ENCODE measurements at regions not wholly inside any gene's neighbourhood (a gene's known extent, or its start where the extent isn't known, plus 50 kb on each side); places are given as distances from the start of the nearest gene placed in this dataset.
"Not testable (repeated sequence)": the region's sequence is repeated elsewhere in the genome, so short reads cannot be mapped to it uniquely, and the experiment has no call there.

DNA sequence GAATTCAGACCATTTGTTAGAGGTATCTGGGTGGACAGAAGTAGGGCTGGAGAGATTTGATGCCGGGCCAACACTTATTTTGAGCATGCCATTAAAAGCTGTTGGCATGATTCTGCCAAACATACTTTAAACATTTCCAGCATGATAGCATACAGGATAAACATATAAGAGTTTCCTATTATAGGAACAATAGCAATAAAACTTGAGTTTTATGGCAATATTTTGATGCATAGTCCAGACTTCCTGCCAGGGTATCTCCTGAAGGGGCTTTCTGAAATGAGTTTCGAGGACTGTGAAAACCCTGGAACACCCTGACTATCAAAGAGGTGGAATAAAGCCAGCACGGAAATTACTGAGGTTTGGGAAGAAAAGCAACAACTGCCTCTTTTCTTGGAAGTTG lies 1398.0 kb upstream of the NXPH2 start:
- DNase-seq = no peak

DNA sequence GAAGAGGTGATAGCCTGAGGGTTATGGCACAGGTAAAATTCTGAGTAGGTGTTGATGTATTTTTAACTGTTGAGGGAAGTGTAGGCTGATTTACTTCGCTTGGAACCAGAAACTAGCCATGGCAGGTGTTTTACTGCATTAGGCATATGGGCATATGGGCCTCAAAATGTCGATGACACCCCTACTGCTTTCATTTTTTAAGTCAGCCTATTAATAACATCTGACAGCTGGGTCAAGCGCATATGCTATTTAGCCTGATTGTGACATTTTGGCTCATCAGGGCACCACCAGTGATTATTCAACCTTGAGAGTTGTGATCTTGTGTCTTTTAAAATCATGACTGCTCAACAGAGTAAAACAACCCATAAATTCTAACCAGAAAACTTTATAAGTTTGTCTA lies 1396.9 kb upstream of the NXPH2 start:
- no peak for DNase-seq

- DNase-seq = no peak
Measured at GRCh38 chr2:140173790-140174189, 1393.6 kb upstream of the NXPH2 start.

- no peak for DNase-seq
Measured at GRCh38 chr2:140164449-140164848, 1384.3 kb upstream of the NXPH2 start.

GRCh38 chr2:140158259-140158658 lies 1378.1 kb upstream of the NXPH2 start:
- no peak for DNase-seq

DNA sequence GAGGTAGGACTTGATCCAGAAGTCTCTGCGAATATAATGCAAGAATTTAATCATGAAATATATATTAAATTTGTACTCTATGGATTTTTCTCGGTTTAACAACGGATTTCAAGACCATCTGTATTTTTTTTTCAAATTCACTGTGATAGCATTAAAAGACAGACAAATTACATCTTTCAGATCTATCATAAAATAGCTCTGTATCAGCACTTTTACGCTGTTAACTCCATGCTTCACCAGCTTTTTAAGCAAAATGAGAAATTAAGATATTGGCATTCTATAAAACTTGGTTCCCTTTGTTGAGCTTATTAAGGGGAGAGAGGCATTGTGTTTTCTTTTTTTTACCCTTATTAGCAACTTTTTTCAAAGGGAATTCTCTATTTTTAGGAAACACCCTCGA lies 1377.6 kb upstream of the NXPH2 start:
- no peak for DNase-seq

DNA sequence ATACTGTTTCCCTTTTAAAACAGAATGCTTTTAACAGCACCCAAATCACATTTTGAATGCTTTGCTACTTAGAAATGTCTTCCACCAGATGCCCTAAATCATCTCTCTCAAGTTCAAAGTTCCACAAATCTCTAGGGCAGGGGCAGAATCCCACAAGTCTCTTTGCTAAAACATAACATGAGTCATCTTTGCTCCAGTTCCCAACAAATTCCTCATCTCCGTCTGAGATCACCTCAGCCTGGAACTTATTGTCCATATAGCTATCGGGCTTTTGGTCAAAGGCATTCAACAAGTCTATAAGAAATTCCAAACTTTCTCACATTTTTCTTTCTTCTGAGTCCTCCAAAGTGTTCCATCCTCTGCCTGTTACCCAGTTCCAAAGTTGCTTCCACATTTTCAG lies 1374.5 kb upstream of the NXPH2 start:
- no peak for DNase-seq

- DNase-seq = no peak
Measured at GRCh38 chr2:140154271-140154670, 1374.1 kb upstream of the NXPH2 start.

DNA sequence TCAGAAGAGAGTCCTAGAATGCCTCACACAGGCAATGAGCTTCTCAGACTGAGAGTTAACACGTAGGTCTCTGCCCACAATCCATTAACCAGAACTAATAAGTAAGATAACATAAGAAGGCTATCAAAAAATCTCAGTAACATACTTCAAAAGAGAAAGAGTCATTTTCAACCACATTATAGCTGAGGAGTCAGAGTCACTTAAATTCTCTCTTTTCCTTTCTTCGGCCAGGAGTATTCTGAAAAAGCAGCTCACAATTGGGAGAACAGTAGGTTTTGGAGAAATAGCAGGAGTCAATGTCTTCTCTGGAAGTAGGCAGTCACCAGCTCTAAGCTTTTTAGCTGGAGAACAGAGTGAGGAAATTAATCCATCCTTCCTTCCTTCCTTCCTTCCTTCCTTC lies 1364.4 kb upstream of the NXPH2 start:
- no peak for DNase-seq

DNA sequence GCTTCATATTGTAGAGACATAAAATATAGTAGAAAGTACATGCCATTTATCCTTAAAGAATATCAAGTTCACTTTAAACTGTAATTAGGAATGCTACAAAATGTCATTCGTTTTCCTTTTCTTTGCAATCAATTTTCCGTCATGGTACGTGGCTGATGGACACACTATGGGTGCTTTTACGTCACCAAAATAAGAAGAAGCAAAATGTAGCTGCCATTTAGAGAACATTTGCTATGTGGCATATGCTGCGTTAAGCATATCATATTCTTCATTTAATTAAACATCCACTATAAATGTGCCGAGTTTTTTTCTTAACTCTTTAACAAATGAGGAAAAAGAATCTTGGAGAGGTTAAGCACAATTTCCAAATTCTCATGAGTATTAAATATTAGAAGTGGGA lies 1358.5 kb upstream of the NXPH2 start:
- no peak for DNase-seq

GRCh38 chr2:140136861-140137260 lies 1356.7 kb upstream of the NXPH2 start:
- DNase-seq = no peak

- no peak for DNase-seq
Measured at GRCh38 chr2:140136366-140136765, 1356.2 kb upstream of the NXPH2 start.

- DNase-seq = no peak
Measured at GRCh38 chr2:140128909-140129308, 1348.7 kb upstream of the NXPH2 start.

- DNase-seq = no peak
Measured at GRCh38 chr2:140122001-140122400, 1341.8 kb upstream of the NXPH2 start.

DNA sequence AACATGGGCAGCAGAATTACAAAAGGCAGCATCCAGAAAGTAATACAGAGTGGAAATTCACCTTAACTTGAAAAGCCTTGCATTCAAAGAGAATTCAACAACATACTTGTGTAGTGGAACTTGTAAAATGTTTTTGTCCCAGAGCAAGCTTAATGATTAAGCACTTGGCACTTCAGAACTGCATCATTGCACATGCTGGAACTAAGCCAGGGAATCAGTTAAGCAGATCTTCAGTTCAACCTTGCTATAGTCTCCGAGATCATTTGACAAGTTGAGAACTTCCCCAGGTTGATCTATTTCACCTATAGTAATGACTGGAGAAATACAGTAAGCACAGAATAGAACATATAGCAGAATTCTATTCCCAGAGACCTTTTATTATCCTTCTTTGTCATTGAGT lies 1337.2 kb upstream of the NXPH2 start:
- no peak for DNase-seq

- DNase-seq = no peak
Measured at GRCh38 chr2:140108706-140109475, 1328.7 kb upstream of the NXPH2 start.

DNA sequence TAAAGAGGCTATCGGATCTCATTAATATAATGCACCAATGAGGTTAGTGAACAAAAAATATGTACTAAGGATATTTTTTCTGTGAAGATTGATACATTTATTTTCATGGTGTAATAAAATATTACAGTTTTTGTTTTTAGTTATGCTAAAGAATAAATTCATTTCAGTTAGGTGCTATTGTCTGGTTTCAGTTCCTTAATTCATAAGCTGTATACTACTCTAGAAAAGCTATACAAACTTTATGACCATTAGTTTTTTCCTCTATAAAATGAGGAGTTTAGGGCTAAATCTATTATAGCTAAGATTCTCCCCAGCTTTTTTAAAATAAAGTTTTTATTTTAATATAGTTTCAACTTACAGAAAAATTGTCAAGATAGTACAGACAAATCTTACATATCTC lies 1311.7 kb upstream of the NXPH2 start:
- DNase-seq = no peak

DNA sequence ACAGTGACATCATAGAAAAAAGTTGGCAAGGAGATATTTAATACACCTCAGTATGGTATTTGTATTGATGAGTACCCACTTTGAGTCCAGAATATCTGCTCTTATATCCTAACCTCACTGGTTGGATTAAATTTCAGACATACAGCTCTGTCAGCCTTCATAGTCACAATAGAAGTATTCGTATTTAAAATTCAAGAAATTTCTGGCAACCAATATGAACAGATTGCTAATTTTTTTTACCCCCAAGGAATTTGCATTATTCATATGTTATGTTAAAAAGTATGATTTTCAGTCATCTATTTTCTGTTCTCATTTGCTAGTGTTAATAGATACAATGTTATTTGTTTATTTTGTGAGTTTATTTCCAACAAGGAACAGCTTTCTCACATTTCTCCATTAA lies 1306.8 kb upstream of the NXPH2 start:
- DNase-seq = no peak

GRCh38 chr2:140085674-140086073 lies 1305.5 kb upstream of the NXPH2 start:
- no peak for DNase-seq

DNA sequence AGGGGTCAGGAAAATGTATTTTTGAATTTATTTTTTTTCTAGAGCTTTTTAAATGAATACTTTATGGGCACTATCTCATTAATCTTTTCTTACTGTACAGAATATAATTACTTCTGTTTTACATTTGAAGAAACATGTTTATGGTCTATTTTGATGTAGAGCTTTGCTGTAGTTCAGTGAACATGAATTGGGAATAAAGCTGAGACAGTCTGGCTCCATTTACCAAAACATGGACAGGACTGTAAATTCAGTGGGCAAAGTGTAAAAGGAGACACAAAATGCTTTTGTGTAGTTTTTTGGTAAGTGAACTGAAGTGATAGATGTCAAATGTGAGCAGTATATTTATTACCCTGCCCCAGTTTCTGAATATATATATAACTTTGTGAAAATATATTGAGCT lies 1298.8 kb upstream of the NXPH2 start:
- no peak for DNase-seq

- no peak for DNase-seq
Measured at GRCh38 chr2:140076164-140076563, 1296.0 kb upstream of the NXPH2 start.

GRCh38 chr2:140073763-140074162 lies 1293.6 kb upstream of the NXPH2 start:
- DNase-seq = not testable (repeated sequence)

DNA sequence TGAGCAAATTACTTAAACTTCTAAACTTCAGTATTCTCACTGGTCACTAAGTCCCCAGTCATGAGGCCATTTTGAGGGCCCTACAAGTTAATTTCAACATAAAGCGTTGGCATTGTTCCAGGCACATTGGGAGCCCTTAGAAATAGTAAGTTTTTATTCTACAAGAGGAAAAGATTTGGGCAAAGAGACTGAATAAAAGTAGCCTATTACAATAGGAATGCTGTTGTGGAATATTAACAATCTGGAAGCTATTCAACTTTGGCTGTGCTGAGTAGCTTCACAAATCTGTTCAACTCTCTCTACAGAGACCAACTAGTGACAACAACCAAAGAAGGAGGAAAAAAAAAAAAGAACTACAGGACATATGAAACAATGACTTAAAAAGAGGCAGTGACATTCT lies 1287.5 kb upstream of the NXPH2 start:
- DNase-seq = no peak

- no peak for DNase-seq
Measured at GRCh38 chr2:140064243-140064642, 1284.1 kb upstream of the NXPH2 start.

DNA sequence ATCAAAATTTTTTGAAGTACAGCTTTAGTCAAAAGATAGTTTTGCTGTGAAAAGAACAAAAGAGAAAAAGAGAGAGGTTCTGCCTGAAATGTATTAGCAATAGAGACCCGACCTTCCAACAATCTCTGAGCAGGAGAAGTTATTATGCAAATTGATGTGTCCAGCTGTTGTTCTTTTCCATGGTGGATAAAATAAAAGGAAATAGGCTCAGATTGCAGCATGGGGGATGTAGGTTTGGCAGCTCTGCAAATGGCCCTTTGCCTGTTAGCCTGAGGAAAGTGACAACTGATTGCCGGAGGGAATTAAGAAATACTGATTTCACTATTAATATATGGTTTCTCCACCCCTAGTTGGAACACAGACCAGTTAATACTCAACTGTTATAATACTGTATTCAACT lies 1283.2 kb upstream of the NXPH2 start:
- DNase-seq = no peak

Data from CD4-positive, alpha-beta T cell treated with Interleukin-21 for 1 hour (primary cell).